ENCODE measurements at regions not wholly inside any gene's neighbourhood (a gene's known extent, or its start where the extent isn't known, plus 50 kb on each side); places are given as distances from the start of the nearest gene placed in this dataset.

GRCh38 chr2:196390243-196391148 lies 219.1 kb upstream of the STK17B start:
- peaks cover 2 to 7% of the 10 kb centered on the region in 2 donors for H3K27me3 Mint-ChIP-seq (ENCODE audit: low read depth in 2 of 2)
- TF ChIP-seq, protein P1, sequence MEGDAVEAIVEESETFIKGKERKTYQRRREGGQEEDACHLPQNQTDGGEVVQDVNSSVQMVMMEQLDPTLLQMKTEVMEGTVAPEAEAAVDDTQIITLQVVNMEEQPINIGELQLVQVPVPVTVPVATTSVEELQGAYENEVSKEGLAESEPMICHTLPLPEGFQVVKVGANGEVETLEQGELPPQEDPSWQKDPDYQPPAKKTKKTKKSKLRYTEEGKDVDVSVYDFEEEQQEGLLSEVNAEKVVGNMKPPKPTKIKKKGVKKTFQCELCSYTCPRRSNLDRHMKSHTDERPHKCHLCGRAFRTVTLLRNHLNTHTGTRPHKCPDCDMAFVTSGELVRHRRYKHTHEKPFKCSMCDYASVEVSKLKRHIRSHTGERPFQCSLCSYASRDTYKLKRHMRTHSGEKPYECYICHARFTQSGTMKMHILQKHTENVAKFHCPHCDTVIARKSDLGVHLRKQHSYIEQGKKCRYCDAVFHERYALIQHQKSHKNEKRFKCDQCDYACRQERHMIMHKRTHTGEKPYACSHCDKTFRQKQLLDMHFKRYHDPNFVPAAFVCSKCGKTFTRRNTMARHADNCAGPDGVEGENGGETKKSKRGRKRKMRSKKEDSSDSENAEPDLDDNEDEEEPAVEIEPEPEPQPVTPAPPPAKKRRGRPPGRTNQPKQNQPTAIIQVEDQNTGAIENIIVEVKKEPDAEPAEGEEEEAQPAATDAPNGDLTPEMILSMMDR (IDR thresholded peaks at IDR 0.05), result no peak
- H3K27ac Mint-ChIP-seq, result no peak overlapping the region
- no peak for ATAC-seq
- H3K4me3 Mint-ChIP-seq, result no peak overlapping the region
- no peak for DNase-seq
- H3K4me3 ChIP-seq (ENCODE audit: low read length), result no peak overlapping the region
- no peaks in the 10 kb centered on the region for H3K36me3 Mint-ChIP-seq
- H3K27me3 ChIP-seq (ENCODE audit: control insufficient read depth, insufficient read depth, low read length), result no peaks in the 10 kb centered on the region
- H3K4me1 ChIP-seq (ENCODE audit: control insufficient read depth, insufficient read depth, low read length), result no peaks in the 10 kb centered on the region
- no peaks in the 10 kb centered on the region for H3K9me3 Mint-ChIP-seq
- 86% methylated on average over 5 of the region's 6 CpGs for WGBS (ENCODE audit: insufficient coverage)
- H3K36me3 ChIP-seq (ENCODE audit: control insufficient read depth, insufficient read depth, low read length), result no peaks in the 10 kb centered on the region
- no peak overlapping the region for H3K27ac ChIP-seq (ENCODE audit: low read length)
- intact Hi-C loops (cut with micrococcal nuclease), result no loop called here
- H3K9me3 ChIP-seq (ENCODE audit: control insufficient read depth, insufficient read depth, low read length), result no peaks in the 10 kb centered on the region
- no peaks in the 10 kb centered on the region for H3K4me1 Mint-ChIP-seq

DNA sequence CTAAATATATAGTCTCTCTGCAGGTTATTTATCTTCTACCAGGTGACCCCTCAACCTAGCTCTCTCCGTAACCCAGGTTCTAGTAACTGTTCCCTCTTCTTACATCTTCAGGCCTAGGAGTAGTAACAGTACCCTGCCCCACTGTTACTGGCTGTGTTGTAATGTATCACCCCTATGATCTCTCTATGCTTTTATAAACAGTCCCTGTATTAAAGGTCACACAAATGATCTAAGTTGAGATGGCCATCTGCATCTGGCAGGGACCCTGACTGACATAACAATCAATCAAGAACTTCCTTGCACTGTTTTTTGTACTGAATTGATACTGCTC lies 219.7 kb upstream of the STK17B start:
- Histone ChIP-seq H3K27ac (ENCODE audit: low read length) (no peak overlapping the region), H3K36me3 (ENCODE audit: control insufficient read depth, insufficient read depth, low read length) (no peaks in the 10 kb centered on the region), H3K4me1 (ENCODE audit: control insufficient read depth, insufficient read depth, low read length) (no peaks in the 10 kb centered on the region), H3K9me3 (ENCODE audit: control insufficient read depth, insufficient read depth, low read length) (no peaks in the 10 kb centered on the region), H3K27me3 (ENCODE audit: control insufficient read depth, insufficient read depth, low read length) (no peaks in the 10 kb centered on the region), H3K4me3 (ENCODE audit: low read length) (no peak overlapping the region)
- WGBS (ENCODE audit: insufficient coverage), result 73% methylated on average over 1 of the region's 1 CpG
- Mint-ChIP-seq H3K36me3 (no peaks in the 10 kb centered on the region), H3K4me3 (no peak overlapping the region), H3K27me3 (ENCODE audit: low read depth in 2 of 2) (peaks cover 2 to 12% of the 10 kb centered on the region in 2 donors), H3K27ac (no peak overlapping the region), H3K4me1 (no peaks in the 10 kb centered on the region), H3K9me3 (no peaks in the 10 kb centered on the region)
- no peak for DNase-seq
- ATAC-seq, result no peak
- intact Hi-C loops (cut with micrococcal nuclease), result no loop called here
- TF ChIP-seq, protein P1 (IDR thresholded peaks at IDR 0.05), result no peak

DNA sequence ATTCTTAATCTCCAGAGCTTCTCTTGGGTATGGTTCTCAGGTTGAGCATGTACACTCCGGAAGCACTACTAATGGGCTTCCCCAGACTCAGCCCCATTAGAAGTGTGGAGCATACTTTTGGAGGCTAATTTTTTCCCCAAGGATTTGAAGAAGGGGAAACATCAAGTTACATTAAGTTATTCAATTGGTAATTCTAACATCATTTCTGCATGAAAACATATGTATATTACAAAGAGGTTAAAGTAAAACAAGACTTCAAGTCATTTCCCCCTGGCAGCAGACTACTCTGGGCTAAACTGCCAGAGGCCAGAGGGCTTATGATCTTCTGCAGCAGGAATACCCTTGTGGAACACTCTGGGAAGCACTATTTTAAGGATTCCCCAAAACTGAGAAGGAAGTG lies 227.7 kb upstream of the STK17B start:
- TF ChIP-seq, protein P1 (IDR thresholded peaks at IDR 0.05), result no peak
- H3K4me1 ChIP-seq (ENCODE audit: control insufficient read depth, insufficient read depth, low read length), result no peaks in the 10 kb centered on the region
- no peaks in the 10 kb centered on the region for H3K27me3 ChIP-seq (ENCODE audit: control insufficient read depth, insufficient read depth, low read length)
- H3K27ac ChIP-seq (ENCODE audit: low read length), result no peak overlapping the region
- Mint-ChIP-seq H3K27me3 (ENCODE audit: low read depth in 2 of 2) (peaks cover 0 to 13% of the 10 kb centered on the region in 2 donors), H3K4me3 (no peak overlapping the region), H3K9me3 (no peaks in the 10 kb centered on the region), H3K27ac (no peak overlapping the region), H3K36me3 (no peaks in the 10 kb centered on the region), H3K4me1 (no peaks in the 10 kb centered on the region)
- H3K9me3 ChIP-seq (ENCODE audit: control insufficient read depth, insufficient read depth, low read length), result no peaks in the 10 kb centered on the region
- no peak overlapping the region for H3K4me3 ChIP-seq (ENCODE audit: low read length)
- intact Hi-C loops (cut with micrococcal nuclease), result no loop called here
- DNase-seq, result no peak
- no CpG with 5 or more reads among the region's 1 CpG for WGBS (ENCODE audit: insufficient coverage)
- H3K36me3 ChIP-seq (ENCODE audit: control insufficient read depth, insufficient read depth, low read length), result no peaks in the 10 kb centered on the region
- no peak for ATAC-seq
